ENCODE measurements at regions not wholly inside any gene's neighbourhood (a gene's known extent, or its start where the extent isn't known, plus 50 kb on each side); places are given as distances from the start of the nearest gene placed in this dataset.

GRCh38 chr5:165928971-165929370 lies 2362.5 kb upstream of the WWC1 start:
- Histone ChIP-seq H3K4me2 (ENCODE audit: low read depth, low read length, poor library complexity, severe bottlenecking) (no peak overlapping the region), H3K9ac (ENCODE audit: low read length) (no peak overlapping the region), H3K27me3 (ENCODE audit: low read length) (no peaks in the 10 kb centered on the region), H3K9me3 (ENCODE audit: insufficient read depth, low read length) (no peaks in the 10 kb centered on the region), H3K9me2 (replicated peaks; ENCODE audit: insufficient read depth, low read length) (peaks cover 2% of the 10 kb centered on the region; the same call in 1 of the 2 replicates), H3K36me3 (ENCODE audit: low read length) (no peaks in the 10 kb centered on the region), H3K27ac (ENCODE audit: low read depth, low read length) (no peak overlapping the region), H3K4me3 (ENCODE audit: insufficient read depth, low read length, poor library complexity, severe bottlenecking) (no peak overlapping the region), H3F3A (ENCODE audit: insufficient read depth) (no peaks in the 10 kb centered on the region), H3K79me2 (ENCODE audit: insufficient read depth, low read length) (no peaks in the 10 kb centered on the region), H2AFZ (ENCODE audit: low read depth, low read length, severe bottlenecking) (no peak overlapping the region), H4K20me1 (ENCODE audit: low read depth, low read length) (no peaks in the 10 kb centered on the region)
- no peak for TF ChIP-seq EZH2phosphoT487 (conservative IDR thresholded peaks at IDR 0.05; ENCODE audit: low read length)
- TF ChIP-seq, protein P1, sequence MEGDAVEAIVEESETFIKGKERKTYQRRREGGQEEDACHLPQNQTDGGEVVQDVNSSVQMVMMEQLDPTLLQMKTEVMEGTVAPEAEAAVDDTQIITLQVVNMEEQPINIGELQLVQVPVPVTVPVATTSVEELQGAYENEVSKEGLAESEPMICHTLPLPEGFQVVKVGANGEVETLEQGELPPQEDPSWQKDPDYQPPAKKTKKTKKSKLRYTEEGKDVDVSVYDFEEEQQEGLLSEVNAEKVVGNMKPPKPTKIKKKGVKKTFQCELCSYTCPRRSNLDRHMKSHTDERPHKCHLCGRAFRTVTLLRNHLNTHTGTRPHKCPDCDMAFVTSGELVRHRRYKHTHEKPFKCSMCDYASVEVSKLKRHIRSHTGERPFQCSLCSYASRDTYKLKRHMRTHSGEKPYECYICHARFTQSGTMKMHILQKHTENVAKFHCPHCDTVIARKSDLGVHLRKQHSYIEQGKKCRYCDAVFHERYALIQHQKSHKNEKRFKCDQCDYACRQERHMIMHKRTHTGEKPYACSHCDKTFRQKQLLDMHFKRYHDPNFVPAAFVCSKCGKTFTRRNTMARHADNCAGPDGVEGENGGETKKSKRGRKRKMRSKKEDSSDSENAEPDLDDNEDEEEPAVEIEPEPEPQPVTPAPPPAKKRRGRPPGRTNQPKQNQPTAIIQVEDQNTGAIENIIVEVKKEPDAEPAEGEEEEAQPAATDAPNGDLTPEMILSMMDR (IDR thresholded peaks at IDR 0.05; ENCODE audit: insufficient read depth, low read length, poor library complexity, severe bottlenecking) = no peak

GRCh38 chr5:165940541-165940940 lies 2350.9 kb upstream of the WWC1 start:
- Histone ChIP-seq H3K9me3 (ENCODE audit: insufficient read depth, low read length) (no peaks in the 10 kb centered on the region), H3K79me2 (ENCODE audit: insufficient read depth, low read length) (no peaks in the 10 kb centered on the region), H3K9me2 (replicated peaks; ENCODE audit: insufficient read depth, low read length) (no peaks in the 10 kb centered on the region), H3K27ac (ENCODE audit: low read depth, low read length) (no peak overlapping the region), H3K36me3 (ENCODE audit: low read length) (no peaks in the 10 kb centered on the region), H3K4me3 (ENCODE audit: insufficient read depth, low read length, poor library complexity, severe bottlenecking) (no peak overlapping the region), H3K9ac (ENCODE audit: low read length) (no peak overlapping the region), H3K27me3 (ENCODE audit: low read length) (no peaks in the 10 kb centered on the region), H4K20me1 (ENCODE audit: low read depth, low read length) (no peaks in the 10 kb centered on the region), H3F3A (ENCODE audit: insufficient read depth) (no peaks in the 10 kb centered on the region), H2AFZ (ENCODE audit: low read depth, low read length, severe bottlenecking) (no peak overlapping the region), H3K4me2 (ENCODE audit: low read depth, low read length, poor library complexity, severe bottlenecking) (no peak overlapping the region)
- TF ChIP-seq EZH2phosphoT487 (conservative IDR thresholded peaks at IDR 0.05; ENCODE audit: low read length) = no peak
- TF ChIP-seq, protein P1 (IDR thresholded peaks at IDR 0.05; ENCODE audit: insufficient read depth, low read length, poor library complexity, severe bottlenecking) = no peak

GRCh38 chr5:165956854-165957253 lies 2334.6 kb upstream of the WWC1 start:
- H3K79me2 ChIP-seq (ENCODE audit: insufficient read depth, low read length) = no peaks in the 10 kb centered on the region
- no peaks in the 10 kb centered on the region for H3K9me3 ChIP-seq (ENCODE audit: insufficient read depth, low read length)
- no peaks in the 10 kb centered on the region for H3F3A ChIP-seq (ENCODE audit: insufficient read depth)
- H3K4me3 ChIP-seq (ENCODE audit: insufficient read depth, low read length, poor library complexity, severe bottlenecking) = no peak overlapping the region
- no peak overlapping the region for H3K9ac ChIP-seq (ENCODE audit: low read length)
- no peaks in the 10 kb centered on the region for H4K20me1 ChIP-seq (ENCODE audit: low read depth, low read length)
- H3K36me3 ChIP-seq (ENCODE audit: low read length) = no peaks in the 10 kb centered on the region
- no peak overlapping the region for H3K27ac ChIP-seq (ENCODE audit: low read depth, low read length)
- no peaks in the 10 kb centered on the region for H3K27me3 ChIP-seq (ENCODE audit: low read length)
- TF ChIP-seq, protein P1 (IDR thresholded peaks at IDR 0.05; ENCODE audit: insufficient read depth, low read length, poor library complexity, severe bottlenecking) = no peak
- no peak for TF ChIP-seq EZH2phosphoT487 (conservative IDR thresholded peaks at IDR 0.05; ENCODE audit: low read length)
- H2AFZ ChIP-seq (ENCODE audit: low read depth, low read length, severe bottlenecking) = no peak overlapping the region
- H3K4me2 ChIP-seq (ENCODE audit: low read depth, low read length, poor library complexity, severe bottlenecking) = no peak overlapping the region
- no peaks in the 10 kb centered on the region for H3K9me2 ChIP-seq (replicated peaks; ENCODE audit: insufficient read depth, low read length)

Measured in SU-DHL-6 (cell line).